GM19372 (cell line): ENCODE measurements at regions not wholly inside any gene's neighbourhood (a gene's known extent, or its start where the extent isn't known, plus 50 kb on each side); places are given as distances from the start of the nearest gene placed in this dataset.
"Not testable (repeated sequence)": the region's sequence is repeated elsewhere in the genome, so short reads cannot be mapped to it uniquely, and the experiment has no call there.

Experiments used
- ATAC-seq: cut with Tn5 transposase; IDR thresholded peaks from one replicate; pipeline ENCODE4 v1.9.1; 2021; ENCODE audit warnings: mild to moderate bottlenecking, low read depth, moderate library complexity; ENCODE audit not compliant: unreplicated experiment

DNA sequence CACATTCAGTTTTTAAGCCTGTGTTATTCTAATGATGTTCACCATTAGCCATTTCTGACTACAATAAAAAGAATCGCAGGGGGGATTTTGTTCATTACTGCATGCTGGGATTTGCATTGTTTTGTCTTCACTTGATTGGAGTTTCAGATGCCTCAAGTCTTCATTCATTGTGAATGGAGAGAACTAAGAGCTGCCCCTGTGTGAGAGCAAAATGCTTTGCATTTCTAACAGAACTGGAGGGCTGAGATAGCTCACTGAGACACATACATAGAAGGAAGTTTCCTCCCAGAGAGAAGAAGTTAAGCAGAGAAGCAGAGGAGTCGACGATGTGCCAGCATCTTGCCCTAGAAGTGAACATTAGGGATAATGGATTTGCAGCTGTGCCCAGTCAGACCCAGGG is 113.5 kb upstream of the GATB start:
- ATAC-seq, result no peak

DNA sequence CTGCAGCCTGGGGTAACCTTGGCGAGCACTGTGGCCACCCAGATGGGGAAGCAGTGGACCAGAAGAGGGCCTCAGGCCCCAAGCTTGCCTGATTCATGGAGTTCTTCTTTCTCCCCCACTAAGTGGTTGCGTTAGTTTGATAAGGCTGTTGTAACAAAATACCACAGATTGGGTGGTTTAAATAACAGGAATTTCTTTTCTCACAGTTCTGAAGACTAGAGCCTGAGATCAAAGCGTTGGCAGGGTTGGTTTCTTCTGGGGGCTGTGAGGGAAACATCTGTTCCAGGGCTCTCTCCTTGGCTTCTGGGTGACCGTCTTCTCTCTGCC is 105.7 kb upstream of the GATB start:
- no peak for ATAC-seq

DNA sequence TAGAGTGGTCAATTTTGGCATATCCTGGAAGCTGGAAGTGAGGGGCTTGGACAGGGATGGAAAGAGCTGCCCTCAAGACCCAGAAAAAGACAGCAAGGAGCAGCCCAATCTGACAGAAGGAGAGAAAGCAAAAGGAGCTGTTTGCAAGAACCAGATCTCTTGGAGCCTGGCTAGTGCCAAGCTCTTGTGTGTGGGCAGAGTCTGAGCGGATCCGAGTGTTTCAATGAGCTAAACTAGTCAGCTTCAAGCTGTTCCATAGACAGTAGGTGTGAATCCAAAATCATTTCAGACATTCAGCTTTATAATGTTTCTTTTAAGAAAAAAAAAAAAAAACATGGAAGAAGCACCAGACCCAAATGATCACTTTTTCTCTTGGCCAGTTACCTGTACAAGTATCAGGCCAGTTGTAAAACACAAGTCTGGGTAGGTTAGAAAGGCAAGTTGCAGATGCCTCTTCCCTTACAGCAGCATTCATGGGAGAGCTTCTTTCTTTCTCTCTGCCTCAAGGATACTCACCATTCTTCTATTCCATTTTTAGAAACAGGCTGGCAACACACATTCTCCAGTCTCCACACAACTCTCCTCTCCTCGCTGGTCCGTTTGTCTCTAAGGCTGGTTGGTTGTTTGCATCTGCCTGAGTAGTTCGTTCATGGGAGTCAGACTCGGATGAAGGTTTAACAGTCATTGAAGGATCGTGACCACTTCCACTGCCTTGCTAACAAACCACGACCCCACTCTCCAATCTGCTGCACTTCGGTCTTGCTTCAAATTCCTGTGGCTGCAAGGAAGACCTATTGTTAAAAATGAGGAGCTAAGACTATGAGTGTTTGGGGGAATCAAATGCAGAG is 105.2 kb upstream of the GATB start:
- no peak for ATAC-seq

DNA sequence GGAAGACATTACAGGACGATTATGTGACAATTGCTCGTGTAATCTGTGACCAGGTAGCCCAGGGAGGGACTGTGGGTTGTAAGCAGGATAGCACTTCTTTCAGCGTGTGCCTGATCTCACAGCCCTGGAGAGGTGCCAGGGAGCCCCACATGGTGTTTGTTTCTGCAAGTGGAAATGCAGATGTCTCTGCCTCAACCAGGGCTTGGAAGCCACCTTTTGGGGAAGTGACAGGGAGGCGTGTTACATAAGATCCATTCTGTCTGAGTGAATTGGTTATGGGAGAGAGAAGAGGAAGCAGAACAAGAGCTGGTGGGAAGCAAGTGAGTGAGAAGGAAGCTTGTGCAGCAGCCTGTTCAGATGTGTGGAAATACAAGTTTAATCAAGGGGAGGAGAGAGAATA is 104.5 kb upstream of the GATB start:
- no peak for ATAC-seq

DNA sequence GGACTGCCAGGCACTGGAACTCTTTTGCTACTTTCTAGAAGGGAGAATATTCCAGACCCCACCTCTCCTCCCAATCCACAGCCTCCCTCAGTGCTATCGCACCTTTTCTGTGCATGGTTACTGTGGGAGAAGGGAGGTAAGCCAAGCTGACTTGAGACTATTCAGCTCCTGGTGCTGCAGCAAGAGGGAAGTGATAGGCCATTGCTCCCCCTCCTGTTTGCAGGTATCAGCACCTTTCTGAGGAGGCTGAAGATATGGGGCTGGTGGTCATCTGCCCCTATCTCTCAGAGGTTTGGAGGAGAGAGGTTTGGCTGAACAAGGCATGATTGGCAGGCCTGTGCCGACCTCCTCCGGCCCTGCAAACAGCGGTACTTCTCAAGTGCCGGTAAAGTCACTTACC is 103.3 kb upstream of the GATB start:
- no peak for ATAC-seq

DNA sequence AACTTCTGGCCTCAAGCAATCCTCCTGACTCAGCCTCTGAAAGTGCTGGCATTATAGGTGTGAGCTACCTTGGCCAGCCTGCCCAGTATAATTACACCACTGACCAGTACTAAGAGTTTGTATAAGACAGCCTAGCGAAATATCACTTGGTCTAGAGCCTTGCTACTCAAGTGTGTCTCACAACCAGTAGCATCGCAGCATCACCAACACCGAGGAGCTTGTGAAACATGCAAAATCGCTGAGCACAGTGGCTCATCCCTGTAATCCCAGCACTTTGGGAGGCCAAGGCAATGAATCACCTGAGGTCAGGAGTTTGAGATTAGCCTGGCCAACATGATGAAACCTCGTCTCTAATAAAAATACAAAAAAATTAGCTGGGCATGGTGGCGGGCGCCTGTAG is 102.0 kb upstream of the GATB start:
- no peak for ATAC-seq

DNA sequence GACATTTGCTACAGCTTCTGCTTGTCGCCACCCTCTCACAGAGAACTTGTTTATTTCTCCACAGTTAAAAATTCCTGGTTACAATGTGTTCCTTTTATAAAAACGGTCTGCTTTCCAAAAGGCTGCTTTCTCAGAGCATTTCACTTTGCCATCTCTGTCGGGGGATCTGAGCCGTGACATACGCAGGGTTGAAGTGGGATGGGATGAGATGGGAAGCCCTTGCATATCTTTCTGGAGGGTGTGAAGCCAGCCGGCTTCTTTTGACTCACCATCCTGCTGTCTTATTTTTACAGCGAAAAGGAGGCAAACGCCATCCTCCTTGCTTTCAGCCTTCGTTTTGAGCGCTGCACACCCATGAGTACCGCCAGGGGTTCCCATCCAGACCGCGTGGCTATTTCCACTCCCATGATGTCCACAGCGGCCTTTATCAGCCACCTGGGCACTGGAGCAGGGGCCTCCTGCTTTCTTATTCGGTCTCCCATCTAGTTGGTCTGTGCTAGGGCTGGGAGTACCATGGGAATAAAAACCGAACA is 99.8 kb upstream of the GATB start:
- no peak for ATAC-seq

DNA sequence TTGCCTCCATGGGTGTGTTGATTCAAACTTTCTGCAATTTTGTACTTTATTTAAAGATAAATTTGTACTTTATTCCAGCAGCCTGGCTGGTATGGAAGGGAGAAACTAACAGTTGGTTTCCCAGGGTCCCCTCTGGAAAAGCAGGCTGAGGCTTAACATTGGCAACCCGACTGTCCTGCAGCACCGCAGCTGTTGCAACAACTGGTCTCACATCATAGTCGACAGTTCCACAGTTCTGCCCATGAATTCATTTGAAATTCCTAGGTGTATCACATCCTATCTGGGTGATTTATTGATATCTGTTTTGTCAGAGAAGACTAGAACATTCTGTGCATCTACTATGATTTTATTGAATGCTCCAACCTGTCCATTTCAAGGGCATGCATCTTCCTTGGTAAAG is 98.8 kb upstream of the GATB start:
- ATAC-seq, result no peak

DNA sequence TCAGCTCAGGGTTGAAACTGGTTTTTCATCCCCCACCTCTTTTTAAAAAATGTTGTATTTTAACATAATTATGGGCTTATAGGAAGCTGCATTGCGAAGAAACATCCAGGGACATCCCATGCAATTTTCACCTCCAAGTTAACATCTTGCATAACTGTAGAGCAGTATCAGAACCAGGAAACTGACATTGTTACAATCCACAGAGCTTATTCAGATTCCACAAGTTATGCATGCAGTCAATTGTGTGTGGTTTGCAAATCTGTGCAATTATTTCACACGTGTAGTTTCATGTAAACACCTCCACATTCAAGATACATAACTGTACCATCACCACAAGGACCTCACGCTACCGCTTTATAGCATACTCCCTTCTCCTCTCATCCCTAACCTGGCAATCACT is 97.5 kb upstream of the GATB start:
- no peak for ATAC-seq

DNA sequence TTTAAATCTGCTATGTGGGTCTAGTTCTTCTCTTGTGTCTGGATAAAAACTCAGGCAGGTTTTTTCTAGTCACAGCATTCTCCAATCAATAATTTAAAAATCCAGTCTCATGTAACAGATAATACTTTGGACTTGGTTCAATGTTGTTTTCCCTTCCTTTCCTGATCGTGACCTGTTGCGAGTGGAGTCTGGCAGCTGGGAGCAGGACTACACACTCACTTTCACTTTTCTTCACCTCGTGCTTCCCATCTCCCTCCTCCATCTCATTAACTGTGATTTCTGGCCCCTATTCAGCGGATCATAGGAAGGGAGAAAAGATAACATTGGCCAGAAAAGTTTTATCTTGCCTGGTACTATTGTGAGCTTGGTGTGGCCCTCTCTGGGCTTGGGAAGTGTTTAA is 96.6 kb upstream of the GATB start:
- ATAC-seq, result no peak

DNA sequence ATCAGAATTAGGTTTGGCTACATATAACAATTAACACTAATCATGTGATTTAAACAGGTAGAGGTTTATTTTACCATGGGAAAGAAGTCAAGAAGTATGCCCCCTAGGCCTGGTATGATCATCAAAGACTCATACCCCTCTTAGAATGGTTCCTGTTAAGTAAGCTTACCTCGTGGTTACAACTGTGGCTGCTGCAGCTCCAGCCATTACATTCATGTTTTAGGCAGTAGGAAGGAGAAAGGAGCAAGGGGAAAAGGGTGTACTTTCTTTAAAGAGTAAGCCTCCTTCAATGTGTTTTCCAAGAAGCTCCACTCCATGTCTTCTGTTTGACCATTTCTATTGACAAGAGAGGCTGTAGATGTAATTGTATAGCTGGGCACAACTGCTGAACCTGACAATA is 94.9 kb upstream of the GATB start:
- no peak for ATAC-seq

DNA sequence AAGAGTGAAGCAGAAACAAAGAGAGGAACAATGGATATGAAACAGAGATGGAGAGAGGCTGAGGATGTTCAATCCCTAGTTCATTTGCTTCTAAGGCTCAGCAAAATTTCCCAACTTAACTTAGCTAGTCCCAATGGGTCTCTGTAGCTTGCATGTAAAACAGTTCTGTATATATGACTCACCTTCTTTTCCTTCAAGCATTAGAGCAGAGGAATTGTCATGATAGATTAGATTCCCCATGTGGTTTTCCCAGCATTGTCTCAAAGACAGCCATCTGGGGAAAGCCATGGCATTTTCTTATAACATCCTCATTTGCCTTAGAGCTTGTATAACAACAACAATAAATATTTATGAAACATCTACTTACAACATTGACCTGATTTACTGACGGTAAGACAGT is 93.9 kb upstream of the GATB start:
- no peak for ATAC-seq

DNA sequence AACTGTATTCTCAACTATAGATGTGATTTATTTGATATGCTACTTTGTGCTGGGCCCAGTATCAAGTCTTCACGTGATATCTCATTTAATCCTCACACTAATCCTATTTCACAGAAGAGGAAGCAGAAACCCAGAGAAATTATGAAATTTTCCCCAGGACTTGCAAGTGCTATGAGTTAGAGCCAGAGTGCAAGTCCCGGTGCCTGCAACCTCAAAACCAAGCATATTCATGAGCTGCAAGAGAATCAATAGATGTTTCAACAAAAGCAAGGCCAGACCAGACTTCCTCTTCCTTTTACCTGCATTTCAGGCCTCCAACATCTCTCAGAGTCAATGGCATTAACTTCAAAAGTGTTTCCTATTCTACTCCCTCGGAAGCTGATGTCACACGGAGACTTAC is 92.2 kb upstream of the GATB start:
- no peak for ATAC-seq

DNA sequence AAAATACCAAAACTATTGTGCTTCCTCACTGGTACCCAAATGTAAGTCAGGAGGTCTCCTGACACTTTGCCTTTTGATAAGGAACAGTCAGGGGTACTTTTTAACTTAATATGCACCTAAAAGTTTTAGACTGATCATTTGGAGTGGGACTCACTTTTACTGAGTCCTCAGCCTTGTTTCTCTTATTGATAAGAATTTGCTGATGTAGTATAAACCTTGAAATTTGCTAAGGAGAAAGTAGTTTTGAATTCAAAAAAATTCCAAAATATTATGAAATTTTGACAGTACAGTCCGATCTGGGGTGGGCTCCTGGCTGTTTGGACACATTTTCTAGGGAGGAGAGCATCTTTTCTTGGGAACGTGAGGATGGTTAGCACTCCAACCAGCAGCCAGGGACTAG is 91.4 kb upstream of the GATB start:
- no peak for ATAC-seq

DNA sequence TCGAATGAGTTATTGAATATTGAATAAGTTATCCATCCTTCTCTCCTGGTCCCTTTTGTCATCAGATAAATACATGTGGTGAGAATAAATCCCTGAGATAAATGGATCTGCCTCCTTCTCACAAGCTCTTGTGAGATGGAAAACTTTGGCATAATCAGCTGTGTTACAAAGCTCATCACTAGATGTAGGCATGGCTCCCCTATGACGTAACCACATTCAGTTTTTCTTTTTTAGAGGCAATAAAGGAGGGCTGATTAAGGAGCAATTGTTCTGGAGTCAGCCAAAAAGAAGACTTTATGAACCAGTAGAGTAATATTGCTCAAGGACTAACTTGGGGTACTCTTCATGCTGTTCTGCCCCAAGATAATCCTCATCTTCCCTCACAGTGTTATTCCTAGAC is 90.5 kb upstream of the GATB start:
- ATAC-seq, result no peak

DNA sequence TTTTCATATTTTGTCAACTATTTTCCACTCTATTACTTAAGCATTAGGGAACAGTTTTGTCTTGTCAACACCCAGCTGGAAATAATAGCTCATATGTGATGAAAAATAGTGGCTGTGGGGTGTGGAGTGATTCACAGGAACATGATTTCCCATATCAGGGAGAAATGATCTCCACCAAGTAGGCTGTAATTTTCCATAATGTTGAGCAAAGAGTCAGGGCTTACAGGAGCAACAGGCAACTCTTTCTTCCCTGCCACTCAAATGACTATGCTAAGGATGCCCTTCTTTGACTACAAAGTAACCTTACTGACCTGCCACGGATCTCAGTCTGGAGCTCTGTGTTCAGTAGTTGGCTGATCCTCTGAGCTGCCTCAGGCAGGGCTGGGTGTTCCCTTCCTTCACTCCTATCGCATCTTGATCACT is 90.0 kb upstream of the GATB start:
- ATAC-seq, result no peak

DNA sequence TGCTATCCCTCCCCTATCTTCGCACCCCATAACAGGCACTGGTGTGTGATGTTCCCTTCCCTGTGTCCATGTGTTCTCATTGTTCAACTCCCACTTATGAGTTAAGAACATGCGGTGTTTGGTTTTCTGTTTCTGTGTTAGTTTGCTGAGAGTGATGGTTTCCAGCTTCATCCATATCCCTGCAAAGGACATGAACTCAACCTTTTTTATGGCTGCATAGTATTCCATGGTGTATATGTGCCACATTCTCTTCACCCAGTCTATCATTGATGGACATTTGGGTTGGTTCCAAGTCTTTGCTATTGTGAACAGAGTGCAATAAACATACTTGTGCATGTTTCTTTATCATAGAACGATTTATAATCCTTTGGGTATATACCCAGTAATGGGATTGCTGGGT is 84.7 kb upstream of the GATB start:
- not testable (repeated sequence) for ATAC-seq

DNA sequence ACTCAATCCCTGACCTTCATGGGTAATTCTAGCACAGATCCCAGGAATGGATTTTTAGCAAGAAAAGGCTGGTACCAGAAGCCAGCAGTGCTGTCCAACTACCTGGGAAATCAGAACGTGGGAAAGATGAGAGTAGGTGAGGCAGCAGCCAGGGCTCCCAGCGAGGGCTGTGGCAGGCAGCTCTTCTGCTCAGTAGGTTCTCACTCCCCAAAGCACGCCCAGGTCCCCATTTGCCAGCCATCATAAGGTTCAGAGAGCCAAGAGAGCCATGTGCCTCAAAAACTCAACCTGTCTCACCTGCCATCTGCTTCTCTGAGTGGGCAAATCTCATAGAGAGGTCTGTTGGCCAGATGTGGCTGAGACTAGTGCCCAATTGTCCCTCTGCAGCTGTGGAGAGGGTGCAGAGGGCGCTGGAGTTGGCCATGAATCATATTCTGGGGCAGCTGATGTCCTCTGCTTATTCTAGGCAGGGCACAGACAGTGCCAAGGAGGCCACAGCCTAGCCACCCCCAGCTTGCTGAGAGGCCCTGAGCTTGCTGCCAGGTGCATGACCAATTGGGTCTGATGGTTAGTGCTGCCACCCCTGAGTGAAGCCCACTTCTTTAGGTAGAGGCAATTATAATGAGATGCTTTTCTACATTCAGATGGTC is 81.7 kb upstream of the GATB start:
- no peak for ATAC-seq

DNA sequence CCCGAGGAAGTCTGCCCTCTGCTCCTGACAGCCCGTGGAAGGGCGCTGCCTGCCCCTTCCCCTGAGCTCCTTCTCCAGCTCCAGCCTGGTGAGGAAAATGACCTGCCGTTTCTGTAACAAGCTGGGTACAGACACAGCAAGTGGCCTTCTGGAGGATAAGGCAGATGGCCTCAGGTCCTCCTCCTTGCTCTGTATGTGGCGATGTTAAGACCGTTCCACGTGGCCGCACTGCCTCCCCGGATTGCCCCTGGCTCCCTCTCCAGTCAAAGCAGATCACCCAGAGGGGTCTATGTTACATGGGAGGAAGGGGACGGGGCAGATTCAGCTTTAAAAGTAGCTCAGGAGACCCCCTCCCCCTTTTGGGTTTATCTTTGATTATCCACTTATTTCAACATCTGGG is 80.3 kb upstream of the GATB start:
- ATAC-seq, result no peak

DNA sequence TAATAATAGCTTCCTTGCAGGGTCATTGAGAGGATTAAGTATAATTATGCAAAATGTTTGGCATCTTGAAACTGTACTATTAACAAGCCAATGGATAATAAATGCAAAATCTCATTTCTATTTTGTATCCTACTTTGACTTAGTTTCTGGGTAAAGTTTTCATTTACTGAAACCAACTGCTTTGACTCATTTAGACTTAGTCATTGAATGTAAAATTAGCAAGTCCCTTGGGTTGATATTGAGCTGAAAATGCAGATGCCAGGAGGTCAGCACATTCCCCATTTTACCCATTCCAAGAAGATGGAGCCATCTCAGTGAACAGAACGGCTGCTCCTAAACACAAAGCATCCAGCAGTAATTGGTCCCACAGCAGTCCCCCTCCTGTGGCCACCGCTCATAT is 74.7 kb upstream of the GATB start:
- ATAC-seq, result no peak

DNA sequence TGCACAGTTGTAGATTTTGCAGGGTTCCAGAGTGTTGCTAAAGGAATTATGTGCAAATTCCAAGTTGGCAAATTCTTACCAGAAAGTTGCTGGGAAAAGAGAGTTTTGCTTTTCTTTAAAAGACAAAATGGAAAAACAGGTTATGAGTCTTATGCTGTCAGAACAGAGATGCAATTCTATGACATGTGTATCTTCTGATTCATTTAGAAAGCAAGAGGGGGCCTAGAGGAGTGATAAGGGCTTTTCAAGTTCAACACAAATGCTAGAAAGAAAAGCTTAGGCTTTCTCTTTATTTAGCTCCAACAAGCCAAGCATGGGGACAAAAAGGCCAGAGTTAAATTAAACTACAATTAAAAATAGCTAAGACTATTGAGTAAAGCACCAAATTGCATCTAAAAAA is 72.4 kb upstream of the GATB start:
- no peak for ATAC-seq

DNA sequence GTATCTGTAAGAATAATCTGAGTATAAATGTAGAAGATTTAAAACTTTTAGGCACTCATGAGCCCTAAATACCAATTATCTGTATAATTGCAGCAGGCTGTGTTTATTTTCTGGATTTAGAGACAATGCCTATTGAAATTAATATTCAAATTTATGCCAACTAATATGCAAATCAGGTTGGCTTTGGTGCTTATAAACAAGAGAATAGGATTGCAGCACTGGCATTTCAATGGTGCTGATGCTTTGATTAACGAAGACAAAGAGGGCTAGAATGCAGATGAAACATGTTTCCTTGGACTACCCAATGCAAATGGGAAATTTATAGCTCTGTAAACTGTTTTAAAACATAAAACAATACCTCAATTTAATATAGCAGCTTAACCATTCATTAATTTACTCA is 70.7 kb upstream of the GATB start:
- no peak for ATAC-seq
